Breast epithelium (tissue), 4 donors: ENCODE measurements at regions not wholly inside any gene's neighbourhood (a gene's known extent, or its start where the extent isn't known, plus 50 kb on each side); places are given as distances from the start of the nearest gene placed in this dataset.
A peak's percentile ranks its signal among the peaks of the same experiment; 100 is the strongest.
"Not testable (repeated sequence)": the region's sequence is repeated elsewhere in the genome, so short reads cannot be mapped to it uniquely, and the experiment has no call there.

Experiments
- DNase-seq, 2 donors: peaks; one replicate each; pipeline ENCODE4 v3.0.0-alpha.2; 2019; ENCODE audit warnings: low spot score in 2 of 2
- H3K27ac ChIP-seq, 2 donors: fragments of 200-600 bp; sonication (generic) in 1 of 2; one replicate each; pipeline ENCODE4 v1.5.1; 2016 to 2019; ENCODE audit warnings: mild to moderate bottlenecking in 1 of 2
- H3K27me3 ChIP-seq, 2 donors: fragments of 200-600 bp; sonication (generic) in 1 of 2; one replicate each; pipeline versions ENCODE4 v1.5.1 to v1.6.0; 2017 to 2019; ENCODE audit warnings: control low read depth in 1 of 2, mild to moderate bottlenecking in 1 of 2
- H3K36me3 ChIP-seq: fragments of 200-600 bp; one replicate; pipeline ENCODE4 v1.5.1; 2019
- H3K4me1 ChIP-seq, 2 donors: fragments of 200-600 bp; sonication (generic); one replicate each; pipeline ENCODE4 v1.5.1; 2016 to 2019; ENCODE audit warnings: control low read depth in 1 of 2
- H3K4me3 ChIP-seq, 3 donors: fragments of 200-600 bp; sonication (generic); 1 replicate in 2 of 3; 2 replicates in 1 of 3; pipeline ENCODE4 v1.5.1; 2016 to 2019; ENCODE audit warnings: mild to moderate bottlenecking in 3 of 3, moderate library complexity in 2 of 3
- H3K9me3 ChIP-seq, 2 donors: fragments of 200-600 bp; sonication (generic) in 1 of 2; one replicate each; pipeline ENCODE4 v1.5.1; 2016 to 2019; ENCODE audit warnings: control low read depth in 1 of 2
- CTCF ChIP-seq, 3 donors: fragments of 450-650 bp; IDR thresholded peaks; one replicate each; pipeline ENCODE4 v1.5.1; 2016 to 2017; ENCODE audit warnings: antibody characterized with exemption in 3 of 3, mild to moderate bottlenecking in 3 of 3, moderate library complexity in 3 of 3
- POLR2A ChIP-seq: fragments of 450-650 bp; IDR thresholded peaks from one replicate; pipeline ENCODE4 v1.6.1; 2016; ENCODE audit warnings: antibody characterized with exemption, mild to moderate bottlenecking, moderate library complexity
- POLR2AphosphoS5 ChIP-seq, 3 donors: sonication (generic); formaldehyde crosslinking; IDR thresholded peaks; one replicate each; pipeline ENCODE4 v1.6.1; 2017; ENCODE audit warnings: antibody characterized with exemption in 3 of 3
- intact Hi-C: fragments of 100-400 bp; cut with DNase I; formaldehyde crosslinking; loops from one replicate; pipeline ENCODE4 v1.15.1; 2023; ENCODE audit warnings: low total_unique reads

GRCh38 chr7:81467964-81468363, 301.9 kb downstream of the HGF start:
- no peak for DNase-seq
- H3K36me3 ChIP-seq = no peaks in the 10 kb centered on the region
- no peaks in the 10 kb centered on the region for H3K9me3 ChIP-seq
- H3K4me1 ChIP-seq = no peaks in the 10 kb centered on the region
- H3K4me3 ChIP-seq = no peak overlapping the region
- intact Hi-C loops = no loop called here
- no peak overlapping the region for H3K27ac ChIP-seq
- no peaks in the 10 kb centered on the region for H3K27me3 ChIP-seq
- TF ChIP-seq CTCF (IDR thresholded peaks at IDR 0.05) (no peak), POLR2AphosphoS5 (IDR thresholded peaks at IDR 0.05) (no peak), POLR2A (no peak)

- H3K27ac ChIP-seq = no peak overlapping the region
- H3K4me3 ChIP-seq = no peak overlapping the region
- no peaks in the 10 kb centered on the region for H3K4me1 ChIP-seq
- DNase-seq = no peak
- no peaks in the 10 kb centered on the region for H3K9me3 ChIP-seq
- intact Hi-C loops = no loop called here
- no peak for TF ChIP-seq POLR2AphosphoS5 (IDR thresholded peaks at IDR 0.05)
- no peak for TF ChIP-seq CTCF (IDR thresholded peaks at IDR 0.05)
- no peak for TF ChIP-seq POLR2A
- no peaks in the 10 kb centered on the region for H3K27me3 ChIP-seq
- no peaks in the 10 kb centered on the region for H3K36me3 ChIP-seq
Measured at GRCh38 chr7:81462672-81463071, 307.2 kb downstream of the HGF start.

- no peak for TF ChIP-seq POLR2A
- no peak for TF ChIP-seq POLR2AphosphoS5 (IDR thresholded peaks at IDR 0.05)
- TF ChIP-seq CTCF (IDR thresholded peaks at IDR 0.05) = no peak
- intact Hi-C loops = no loop called here
Measured at GRCh38 chr7:81460250-81461045, 309.4 kb downstream of the HGF start.

GRCh38 chr7:81459485-81459884, 310.4 kb downstream of the HGF start:
- no peak overlapping the region for H3K4me3 ChIP-seq
- H3K4me1 ChIP-seq = no peaks in the 10 kb centered on the region
- no peak overlapping the region for H3K27ac ChIP-seq
- no peak for TF ChIP-seq POLR2AphosphoS5 (IDR thresholded peaks at IDR 0.05)
- TF ChIP-seq POLR2A = no peak
- no peak for TF ChIP-seq CTCF (IDR thresholded peaks at IDR 0.05)
- no peaks in the 10 kb centered on the region for H3K27me3 ChIP-seq
- no peaks in the 10 kb centered on the region for H3K36me3 ChIP-seq
- no peaks in the 10 kb centered on the region for H3K9me3 ChIP-seq
- intact Hi-C loops = loop anchor here (5.0 kb wide), 1 partner anchor 1407 kb away; no protein-coding TSS in a partner anchor
- no peak for DNase-seq

More at GRCh38 chr7:81460250-81461045, 309.4 kb downstream of the HGF start:
- Histone ChIP-seq H3K4me3 (no peak overlapping the region), H3K4me1 (no peaks in the 10 kb centered on the region), H3K27ac (no peak overlapping the region), H3K36me3 (no peaks in the 10 kb centered on the region), H3K9me3 (no peaks in the 10 kb centered on the region), H3K27me3 (no peaks in the 10 kb centered on the region)
- DNase-seq = no peak

GRCh38 chr7:81457852-81458522, 311.9 kb downstream of the HGF start:
- DNase-seq = no peak
- H3K36me3 ChIP-seq = no peaks in the 10 kb centered on the region
- H3K27me3 ChIP-seq = no peaks in the 10 kb centered on the region
- no peak overlapping the region for H3K27ac ChIP-seq
- TF ChIP-seq POLR2A (no peak), CTCF (IDR thresholded peaks at IDR 0.05) (peak in 1 of 3 donors; percentile 38), POLR2AphosphoS5 (IDR thresholded peaks at IDR 0.05) (no peak)
- intact Hi-C loops = loop anchor here (5.0 kb wide), 1 partner anchor 1406 kb away; no protein-coding TSS in a partner anchor
- H3K4me3 ChIP-seq = no peak overlapping the region
- no peaks in the 10 kb centered on the region for H3K4me1 ChIP-seq
- no peaks in the 10 kb centered on the region for H3K9me3 ChIP-seq

- H3K4me3 ChIP-seq, H3K36me3 ChIP-seq, H3K4me1 ChIP-seq, intact Hi-C loops, H3K27me3 ChIP-seq, H3K27ac ChIP-seq, H3K9me3 ChIP-seq, DNase-seq: not testable (repeated sequence)
Measured at GRCh38 chr7:81453770-81454169, 316.1 kb downstream of the HGF start.
